ENCODE measurements at regions not wholly inside any gene's neighbourhood (a gene's known extent, or its start where the extent isn't known, plus 50 kb on each side); places are given as distances from the start of the nearest gene placed in this dataset.
"Not testable (repeated sequence)": the region's sequence is repeated elsewhere in the genome, so short reads cannot be mapped to it uniquely, and the experiment has no call there.

GRCh38 chr6:155872961-155873360, 417.3 kb upstream of the NOX3 start:
- Histone ChIP-seq H3K27me3 (ENCODE audit: control insufficient read depth, insufficient read depth, low read length) (no peaks in the 10 kb centered on the region), H3K4me3 (ENCODE audit: low read length) (no peak overlapping the region), H3K36me3 (ENCODE audit: control insufficient read depth, insufficient read depth, low read length) (no peaks in the 10 kb centered on the region), H3K4me1 (ENCODE audit: control insufficient read depth, insufficient read depth, low read length) (no peaks in the 10 kb centered on the region), H3K9me3 (ENCODE audit: control insufficient read depth, insufficient read depth, low read length) (no peaks in the 10 kb centered on the region), H3K27ac (ENCODE audit: low read length) (no peak overlapping the region)
- WGBS (ENCODE audit: insufficient coverage, insufficient read length) = no CpG with 5 or more reads among the region's 6 CpGs
- DNase-seq (ENCODE audit: low read depth, low spot score) = no peak

DNA sequence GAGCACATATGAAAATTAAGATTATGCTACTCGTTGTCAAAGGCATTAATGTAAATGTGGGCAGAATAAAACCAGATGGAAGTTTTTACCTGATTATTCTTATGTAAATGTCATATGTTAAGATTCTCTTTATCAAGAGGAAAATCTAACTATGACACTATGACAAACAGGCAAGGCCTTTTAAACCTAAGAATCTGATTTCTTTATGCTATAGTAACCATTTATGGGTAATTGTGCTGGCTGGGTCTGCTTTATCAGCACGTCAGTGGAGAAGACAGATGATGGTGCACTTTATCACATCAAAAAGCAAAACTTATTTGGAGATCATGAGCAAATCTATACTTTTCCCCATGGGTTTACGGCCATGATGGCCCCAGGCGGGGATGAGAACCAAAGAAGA, 412.0 kb upstream of the NOX3 start:
- WGBS (ENCODE audit: insufficient coverage, insufficient read length) = no CpG with 5 or more reads among the region's 4 CpGs
- Histone ChIP-seq H3K36me3 (ENCODE audit: control insufficient read depth, insufficient read depth, low read length) (no peaks in the 10 kb centered on the region), H3K9me3 (ENCODE audit: control insufficient read depth, insufficient read depth, low read length) (no peaks in the 10 kb centered on the region), H3K27ac (ENCODE audit: low read length) (no peak overlapping the region), H3K4me1 (ENCODE audit: control insufficient read depth, insufficient read depth, low read length) (no peaks in the 10 kb centered on the region; the same call in 1 of the 2 replicates), H3K4me3 (ENCODE audit: low read length) (no peak overlapping the region), H3K27me3 (ENCODE audit: control insufficient read depth, insufficient read depth, low read length) (no peaks in the 10 kb centered on the region)
- no peak for DNase-seq (ENCODE audit: low read depth, low spot score)

GRCh38 chr6:155866676-155867390, 411.2 kb upstream of the NOX3 start:
- not testable (repeated sequence) for H3K4me1 ChIP-seq (ENCODE audit: control insufficient read depth, insufficient read depth, low read length); H3K36me3 ChIP-seq (ENCODE audit: control insufficient read depth, insufficient read depth, low read length); H3K4me3 ChIP-seq (ENCODE audit: low read length); DNase-seq (ENCODE audit: low read depth, low spot score); H3K9me3 ChIP-seq (ENCODE audit: control insufficient read depth, insufficient read depth, low read length); H3K27ac ChIP-seq (ENCODE audit: low read length); H3K27me3 ChIP-seq (ENCODE audit: control insufficient read depth, insufficient read depth, low read length)
- WGBS (ENCODE audit: insufficient coverage, insufficient read length) = no CpG with 5 or more reads among the region's 46 CpGs

- H3K27ac ChIP-seq (ENCODE audit: low read length) = no peak overlapping the region
- no peaks in the 10 kb centered on the region for H3K9me3 ChIP-seq (ENCODE audit: control insufficient read depth, insufficient read depth, low read length)
- no peaks in the 10 kb centered on the region for H3K27me3 ChIP-seq (ENCODE audit: control insufficient read depth, insufficient read depth, low read length)
- no CpG with 5 or more reads among the region's 2 CpGs for WGBS (ENCODE audit: insufficient coverage, insufficient read length)
- H3K4me3 ChIP-seq (ENCODE audit: low read length) = no peak overlapping the region
- H3K36me3 ChIP-seq (ENCODE audit: control insufficient read depth, insufficient read depth, low read length) = no peaks in the 10 kb centered on the region
- no peaks in the 10 kb centered on the region; the same call in 1 of the 2 replicates for H3K4me1 ChIP-seq (ENCODE audit: control insufficient read depth, insufficient read depth, low read length)
- DNase-seq (ENCODE audit: low read depth, low spot score) = no peak
Measured at GRCh38 chr6:155861821-155862220, 406.2 kb upstream of the NOX3 start.

GRCh38 chr6:155858906-155859305, 403.3 kb upstream of the NOX3 start:
- WGBS (ENCODE audit: insufficient coverage, insufficient read length) = no CpG with 5 or more reads among the region's 4 CpGs
- not testable (repeated sequence) for H3K27me3 ChIP-seq (ENCODE audit: control insufficient read depth, insufficient read depth, low read length); H3K4me3 ChIP-seq (ENCODE audit: low read length); DNase-seq (ENCODE audit: low read depth, low spot score); H3K9me3 ChIP-seq (ENCODE audit: control insufficient read depth, insufficient read depth, low read length); H3K4me1 ChIP-seq (ENCODE audit: control insufficient read depth, insufficient read depth, low read length); H3K36me3 ChIP-seq (ENCODE audit: control insufficient read depth, insufficient read depth, low read length); H3K27ac ChIP-seq (ENCODE audit: low read length)

DNA sequence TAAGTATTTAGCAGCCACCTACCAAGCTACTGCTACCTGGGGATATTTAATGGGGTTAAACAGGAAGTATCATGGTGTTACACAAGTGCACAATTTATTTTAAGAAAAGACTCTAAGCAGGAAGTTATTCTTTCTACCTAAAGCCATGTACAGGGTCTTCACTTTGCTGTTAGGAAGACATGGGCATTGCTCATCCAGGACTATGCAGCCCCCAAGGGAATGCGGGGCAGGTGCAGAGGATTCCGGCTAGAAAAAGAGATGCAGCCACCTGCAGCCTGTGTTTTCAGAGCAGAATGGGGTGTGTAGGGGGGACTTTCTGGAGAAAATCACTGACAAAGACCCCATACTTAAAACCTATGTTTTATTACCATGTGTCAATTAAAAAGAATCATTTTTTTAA, 399.1 kb upstream of the NOX3 start:
- H3K27me3 ChIP-seq (ENCODE audit: control insufficient read depth, insufficient read depth, low read length) = no peaks in the 10 kb centered on the region
- WGBS (ENCODE audit: insufficient coverage, insufficient read length) = no CpG with 5 or more reads among the region's 2 CpGs
- H3K4me3 ChIP-seq (ENCODE audit: low read length) = no peak overlapping the region
- no peaks in the 10 kb centered on the region for H3K9me3 ChIP-seq (ENCODE audit: control insufficient read depth, insufficient read depth, low read length)
- H3K36me3 ChIP-seq (ENCODE audit: control insufficient read depth, insufficient read depth, low read length) = no peaks in the 10 kb centered on the region
- H3K4me1 ChIP-seq (ENCODE audit: control insufficient read depth, insufficient read depth, low read length) = no peaks in the 10 kb centered on the region
- no peak overlapping the region for H3K27ac ChIP-seq (ENCODE audit: low read length)
- no peak for DNase-seq (ENCODE audit: low read depth, low spot score)

DNA sequence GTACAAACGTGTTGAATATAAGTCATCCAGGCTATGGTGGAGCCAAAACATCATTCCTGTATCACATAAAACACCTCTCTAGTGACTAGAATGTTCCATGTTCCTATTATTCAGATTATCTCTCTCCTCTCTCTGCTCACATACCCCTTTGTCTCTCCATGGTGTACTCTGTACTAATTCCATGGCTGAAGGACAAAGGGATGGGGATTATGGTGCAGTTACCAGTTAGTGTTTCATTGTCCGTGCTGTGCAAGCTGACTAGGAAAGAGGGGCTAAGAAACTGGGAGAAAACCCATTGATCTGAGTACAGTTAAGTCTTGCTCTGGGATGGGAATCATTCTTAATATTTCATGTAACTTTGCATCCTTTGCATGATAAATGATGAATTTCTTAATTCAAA, 397.4 kb upstream of the NOX3 start:
- no peak for DNase-seq (ENCODE audit: low read depth, low spot score)

DNA sequence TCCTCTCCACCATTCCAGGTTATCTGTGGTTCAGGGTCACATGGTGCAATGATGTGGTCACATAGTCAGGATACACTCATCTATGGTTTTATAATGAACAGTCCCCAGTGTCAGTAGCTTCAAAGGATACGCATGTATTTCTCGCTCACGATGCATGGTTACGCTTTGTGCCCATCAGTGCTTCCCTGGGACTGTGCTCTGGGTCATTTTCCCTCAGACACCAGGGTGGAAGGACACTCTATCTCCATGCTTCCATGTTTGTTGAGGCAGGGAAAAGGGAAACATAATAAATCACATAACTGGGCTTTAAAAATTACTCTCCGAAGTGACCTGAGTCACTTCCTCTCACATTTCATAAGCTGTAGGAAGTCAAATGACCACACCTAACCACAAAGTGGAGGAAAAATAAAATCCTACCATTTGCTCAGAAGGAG, 394.8 kb upstream of the NOX3 start:
- DNase-seq (ENCODE audit: low read depth, low spot score) = no peak
- Histone ChIP-seq H3K36me3 (ENCODE audit: control insufficient read depth, insufficient read depth, low read length) (no peaks in the 10 kb centered on the region), H3K9me3 (ENCODE audit: control insufficient read depth, insufficient read depth, low read length) (no peaks in the 10 kb centered on the region), H3K27me3 (ENCODE audit: control insufficient read depth, insufficient read depth, low read length) (no peaks in the 10 kb centered on the region), H3K4me1 (ENCODE audit: control insufficient read depth, insufficient read depth, low read length) (no peaks in the 10 kb centered on the region), H3K27ac (ENCODE audit: low read length) (no peak overlapping the region), H3K4me3 (ENCODE audit: low read length) (no peak overlapping the region)
- WGBS (ENCODE audit: insufficient coverage, insufficient read length) = no CpG with 5 or more reads among the region's 5 CpGs

More for the DNA sequence above, 397.4 kb upstream of the NOX3 start:
- Histone ChIP-seq H3K27ac (ENCODE audit: low read length) (no peak overlapping the region), H3K4me1 (ENCODE audit: control insufficient read depth, insufficient read depth, low read length) (no peaks in the 10 kb centered on the region), H3K9me3 (ENCODE audit: control insufficient read depth, insufficient read depth, low read length) (no peaks in the 10 kb centered on the region), H3K4me3 (ENCODE audit: low read length) (no peak overlapping the region), H3K36me3 (ENCODE audit: control insufficient read depth, insufficient read depth, low read length) (no peaks in the 10 kb centered on the region), H3K27me3 (ENCODE audit: control insufficient read depth, insufficient read depth, low read length) (no peaks in the 10 kb centered on the region)
- WGBS (ENCODE audit: insufficient coverage, insufficient read length) = no CpG with 5 or more reads among the region's 2 CpGs

DNA sequence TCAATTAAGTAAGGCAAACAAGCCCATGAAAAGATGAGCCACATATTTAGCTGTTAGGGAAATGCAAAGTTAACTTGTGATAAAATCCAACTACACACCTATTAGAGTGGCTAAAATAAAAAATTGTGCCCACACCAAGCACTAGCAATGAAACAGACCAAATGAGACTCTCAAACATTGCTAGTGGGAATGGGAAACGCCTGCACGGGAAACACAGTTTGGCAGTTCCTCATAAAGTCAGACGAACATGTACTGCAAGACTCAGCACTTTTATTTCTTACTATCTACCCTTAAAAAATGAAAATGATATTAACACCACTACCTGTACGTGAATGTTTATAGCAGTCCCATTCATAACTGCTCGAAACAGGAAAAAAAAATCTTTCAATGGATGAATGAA, 392.1 kb upstream of the NOX3 start:
- no peaks in the 10 kb centered on the region for H3K36me3 ChIP-seq (ENCODE audit: control insufficient read depth, insufficient read depth, low read length)
- WGBS (ENCODE audit: insufficient coverage, insufficient read length) = no CpG with 5 or more reads among the region's 5 CpGs
- H3K27ac ChIP-seq (ENCODE audit: low read length) = no peak overlapping the region
- no peaks in the 10 kb centered on the region for H3K27me3 ChIP-seq (ENCODE audit: control insufficient read depth, insufficient read depth, low read length)
- H3K9me3 ChIP-seq (ENCODE audit: control insufficient read depth, insufficient read depth, low read length) = no peaks in the 10 kb centered on the region
- H3K4me1 ChIP-seq (ENCODE audit: control insufficient read depth, insufficient read depth, low read length) = no peaks in the 10 kb centered on the region
- no peak overlapping the region for H3K4me3 ChIP-seq (ENCODE audit: low read length)
- no peak for DNase-seq (ENCODE audit: low read depth, low spot score)

GRCh38 chr6:155837474-155837873, 381.8 kb upstream of the NOX3 start:
- Histone ChIP-seq H3K27ac (ENCODE audit: low read length) (no peak overlapping the region), H3K36me3 (ENCODE audit: control insufficient read depth, insufficient read depth, low read length) (no peaks in the 10 kb centered on the region), H3K9me3 (ENCODE audit: control insufficient read depth, insufficient read depth, low read length) (no peaks in the 10 kb centered on the region), H3K4me1 (ENCODE audit: control insufficient read depth, insufficient read depth, low read length) (no peaks in the 10 kb centered on the region), H3K4me3 (ENCODE audit: low read length) (no peak overlapping the region), H3K27me3 (ENCODE audit: control insufficient read depth, insufficient read depth, low read length) (no peaks in the 10 kb centered on the region)
- WGBS (ENCODE audit: insufficient coverage, insufficient read length) = no CpG with 5 or more reads among the region's 4 CpGs
- DNase-seq (ENCODE audit: low read depth, low spot score) = no peak

DNA sequence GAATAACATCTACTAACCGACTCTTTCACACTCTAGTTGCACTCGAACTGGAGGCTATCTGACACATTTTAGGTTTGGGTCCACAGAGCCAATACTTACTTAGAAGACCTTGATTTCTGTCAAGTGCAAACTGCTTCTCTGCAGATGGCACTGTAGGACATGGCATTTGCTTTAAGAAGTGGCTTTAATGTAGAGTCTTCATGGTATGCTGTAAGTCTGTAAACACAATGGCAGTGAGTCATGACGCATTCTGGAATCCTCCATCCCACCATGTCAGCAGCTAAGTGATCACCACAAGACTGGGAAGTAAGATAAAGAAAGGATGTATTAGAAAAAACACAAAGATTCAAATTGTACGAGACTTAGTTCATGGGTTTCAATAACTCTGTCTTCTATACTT, 377.0 kb upstream of the NOX3 start:
- Histone ChIP-seq H3K4me1 (ENCODE audit: control insufficient read depth, insufficient read depth, low read length) (no peaks in the 10 kb centered on the region), H3K4me3 (ENCODE audit: low read length) (no peak overlapping the region), H3K27ac (ENCODE audit: low read length) (no peak overlapping the region), H3K27me3 (ENCODE audit: control insufficient read depth, insufficient read depth, low read length) (no peaks in the 10 kb centered on the region), H3K9me3 (ENCODE audit: control insufficient read depth, insufficient read depth, low read length) (no peaks in the 10 kb centered on the region), H3K36me3 (ENCODE audit: control insufficient read depth, insufficient read depth, low read length) (no peaks in the 10 kb centered on the region)
- DNase-seq (ENCODE audit: low read depth, low spot score) = no peak
- no CpG with 5 or more reads among the region's 4 CpGs for WGBS (ENCODE audit: insufficient coverage, insufficient read length)
